ENCODE measurements at regions not wholly inside any gene's neighbourhood (a gene's known extent, or its start where the extent isn't known, plus 50 kb on each side); places are given as distances from the start of the nearest gene placed in this dataset.
"Not testable (repeated sequence)": the region's sequence is repeated elsewhere in the genome, so short reads cannot be mapped to it uniquely, and the experiment has no call there.

DNA sequence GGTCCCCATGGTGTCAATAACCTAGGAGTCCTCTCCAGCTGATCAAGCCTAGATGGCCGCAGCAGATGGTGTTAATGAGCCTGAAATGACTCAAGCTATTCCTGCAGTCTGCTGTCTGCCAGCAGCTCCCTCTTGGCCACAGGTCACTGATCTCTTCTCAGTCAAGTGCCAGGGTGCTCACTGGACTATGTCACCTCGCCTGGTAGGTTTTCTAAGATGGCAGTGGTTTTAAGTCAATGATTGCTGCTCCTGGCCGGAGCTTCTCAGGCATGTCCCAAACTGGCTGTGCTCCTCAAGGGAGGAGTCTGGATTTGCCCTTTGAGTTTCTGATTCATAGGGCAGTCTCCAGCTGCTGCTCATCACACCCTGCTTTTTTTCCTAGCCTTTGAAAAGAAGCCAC, 58.6 kb upstream of the SHISA6 start:
- DNase-seq (ENCODE audit: low spot score), result no peak

DNA sequence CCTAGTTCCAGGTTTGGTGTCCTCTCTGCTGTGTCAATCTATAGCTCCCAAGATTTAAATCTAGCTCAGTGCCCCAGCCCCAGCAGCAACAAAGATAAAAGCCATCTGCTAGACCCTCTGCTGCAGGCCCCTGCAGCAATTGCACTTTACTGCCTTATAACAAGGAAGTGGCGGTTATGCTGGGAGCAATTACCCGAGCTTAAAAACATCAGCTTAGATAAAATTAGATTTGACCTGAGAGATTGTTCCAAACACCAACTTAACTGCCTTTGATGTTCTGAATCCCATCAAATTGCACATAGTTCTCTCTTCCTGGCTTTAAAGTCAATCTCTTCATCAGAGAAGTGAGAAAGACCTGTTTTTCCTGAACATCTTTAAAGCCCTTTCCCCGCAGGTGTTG, 62.4 kb upstream of the SHISA6 start:
- DNase-seq (ENCODE audit: low spot score), result no peak

DNA sequence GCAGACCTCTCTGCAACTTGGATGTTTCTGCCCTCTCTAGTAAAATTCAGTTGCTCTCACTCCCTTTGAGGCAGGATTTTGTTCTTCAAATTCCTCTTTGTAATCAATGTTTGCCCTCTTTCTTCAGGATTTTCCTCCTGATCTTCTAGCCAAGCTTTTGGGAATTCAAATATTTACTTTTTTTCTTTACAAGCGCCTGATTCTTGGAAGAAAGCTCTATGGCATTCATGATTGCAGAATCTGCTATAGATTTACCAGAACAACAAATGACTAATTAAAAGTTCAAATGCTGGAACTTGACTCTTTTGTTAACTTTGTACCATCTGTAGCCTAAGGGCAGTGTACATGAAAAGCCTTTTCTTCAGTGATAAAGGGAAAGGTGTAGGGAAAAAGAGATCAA, 63.7 kb upstream of the SHISA6 start:
- DNase-seq (ENCODE audit: low spot score), result no peak

DNA sequence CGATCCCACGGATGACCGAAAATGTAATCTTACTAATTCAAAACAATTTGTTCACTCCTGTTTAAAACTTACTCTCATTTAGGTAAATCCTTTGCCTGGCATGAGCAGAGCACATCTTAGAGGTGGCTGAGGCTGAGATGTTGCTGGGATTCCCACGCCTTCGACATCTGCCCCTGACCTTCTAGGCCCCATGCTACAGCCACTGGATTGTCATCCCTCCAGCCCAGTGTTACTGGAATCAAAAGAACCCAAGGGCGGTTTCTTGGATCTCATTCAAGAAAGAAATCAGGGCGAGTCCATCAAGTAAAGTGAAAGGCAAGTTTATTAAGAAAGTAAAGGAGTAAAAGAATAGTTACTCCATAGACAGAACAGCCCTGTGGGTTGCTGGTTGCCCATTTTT, 64.5 kb upstream of the SHISA6 start:
- DNase-seq (ENCODE audit: low spot score), result no peak

DNA sequence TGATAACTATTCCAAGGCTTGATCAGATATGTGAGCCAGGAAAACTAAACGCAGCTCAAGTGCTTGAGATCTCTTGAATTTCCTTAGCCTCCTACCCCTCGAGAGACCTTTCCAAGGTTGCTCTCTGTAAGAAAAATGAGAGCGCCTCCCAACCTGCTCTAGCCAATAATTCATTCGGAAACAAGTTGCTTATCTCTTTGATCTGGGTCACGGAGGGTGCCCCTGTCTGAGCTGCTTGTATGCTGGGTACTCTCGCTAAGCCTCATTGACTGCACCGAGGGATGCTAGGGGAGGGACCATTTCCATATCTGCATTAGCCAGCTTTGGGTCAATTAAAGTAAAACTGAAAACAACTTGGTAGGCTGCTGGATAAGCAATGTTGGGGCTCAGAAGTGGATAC, 70.1 kb upstream of the SHISA6 start:
- DNase-seq (ENCODE audit: low spot score), result no peak

DNA sequence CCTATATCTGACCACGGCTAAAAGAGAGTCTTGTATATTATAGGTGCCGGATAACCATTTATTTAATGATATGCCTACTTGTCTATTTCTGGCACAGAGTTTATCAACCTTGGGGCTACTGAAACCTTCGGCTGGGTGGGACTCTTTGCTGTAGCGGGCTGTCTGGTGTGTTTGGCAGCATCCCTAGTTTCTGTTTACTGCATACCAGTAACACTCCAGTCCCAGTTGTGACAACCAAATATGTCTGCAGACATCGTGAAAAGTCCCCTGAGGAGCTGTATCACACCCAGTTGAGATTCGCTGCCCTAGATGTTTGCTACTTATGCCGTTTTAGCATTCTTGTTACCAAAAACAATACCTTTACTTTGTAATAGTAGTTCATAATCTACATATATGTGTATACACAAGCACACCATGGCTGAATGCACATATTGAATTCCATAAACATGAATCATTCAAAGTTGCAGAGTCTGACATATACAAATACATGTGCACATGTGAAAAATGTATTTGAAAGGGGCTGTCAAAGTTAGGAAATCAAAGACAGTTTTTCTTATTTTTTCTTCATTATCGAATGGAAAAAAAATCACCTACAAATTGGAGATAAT, 89.1 kb upstream of the SHISA6 start:
- DNase-seq (ENCODE audit: low spot score), result no peak

GRCh38 chr17:11150906-11151511, 90.0 kb upstream of the SHISA6 start:
- DNase-seq (ENCODE audit: low spot score), result not testable (repeated sequence)

GRCh38 chr17:11144358-11145233, 96.4 kb upstream of the SHISA6 start:
- DNase-seq (ENCODE audit: low spot score), result peak; percentile 21

GRCh38 chr17:11142231-11142630, 98.8 kb upstream of the SHISA6 start:
- DNase-seq (ENCODE audit: low spot score), result no peak

GRCh38 chr17:11140501-11140900, 100.5 kb upstream of the SHISA6 start:
- no peak for DNase-seq (ENCODE audit: low spot score)

DNA sequence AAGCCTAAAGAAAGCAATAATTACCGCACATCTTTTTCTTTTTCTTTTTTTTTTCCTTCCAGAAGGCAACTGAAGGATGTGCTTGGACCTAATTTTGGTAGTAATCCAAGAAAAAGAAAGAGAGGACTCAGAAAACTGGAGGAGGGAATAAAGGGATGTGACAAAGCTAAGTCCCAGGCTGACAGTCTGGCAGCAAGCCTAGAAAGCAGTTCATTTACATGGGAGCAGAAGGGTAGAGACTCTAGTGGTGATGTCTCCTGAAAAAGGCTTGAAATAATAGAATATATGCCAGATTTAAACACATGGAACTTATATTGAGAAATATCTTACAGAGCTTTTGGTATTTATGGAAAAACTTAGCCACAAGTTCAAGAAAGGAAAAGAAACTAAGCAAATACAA, 101.0 kb upstream of the SHISA6 start:
- DNase-seq (ENCODE audit: low spot score), result no peak

DNA sequence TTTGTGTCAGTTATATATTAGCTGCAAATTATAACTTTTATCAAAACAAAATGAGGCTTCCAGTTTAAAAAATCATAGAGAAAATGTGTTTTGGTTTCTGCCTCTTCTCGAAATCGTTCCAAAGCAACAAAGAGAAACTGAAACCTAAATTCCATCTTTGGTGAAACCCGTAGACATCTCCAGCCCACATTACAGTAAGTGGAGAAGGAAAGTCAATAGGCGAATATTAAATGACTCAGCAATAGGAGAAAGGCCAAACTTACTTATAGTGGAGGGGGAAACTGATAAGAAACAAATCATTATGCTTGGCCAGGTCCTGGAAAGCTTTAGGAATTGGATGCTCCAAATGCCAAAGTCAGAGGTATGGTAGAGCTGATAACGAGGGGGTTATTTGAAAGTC, 103.0 kb upstream of the SHISA6 start:
- no peak for DNase-seq (ENCODE audit: low spot score)

GRCh38 chr17:11135819-11136218, 105.2 kb upstream of the SHISA6 start:
- no peak for DNase-seq (ENCODE audit: low spot score)

DNA sequence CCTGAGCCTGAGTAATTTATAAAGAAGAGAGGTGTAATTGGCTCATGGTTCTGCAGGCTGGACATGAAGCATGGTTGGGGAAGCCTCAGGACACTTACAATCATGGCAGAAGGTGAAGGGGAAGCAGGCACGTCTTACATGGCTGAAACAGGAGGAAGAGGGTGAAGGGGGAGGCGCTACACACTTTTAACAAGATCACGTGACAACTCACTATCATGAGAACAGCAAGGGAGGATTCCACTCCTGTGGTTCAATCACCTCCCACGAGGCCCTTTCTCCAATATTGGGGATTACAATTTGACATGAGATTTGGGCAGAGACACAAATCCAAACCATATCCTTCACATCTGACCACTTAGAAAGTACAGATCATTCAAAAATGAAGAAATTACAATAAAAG, 110.6 kb upstream of the SHISA6 start:
- DNase-seq (ENCODE audit: low spot score), result no peak

DNA sequence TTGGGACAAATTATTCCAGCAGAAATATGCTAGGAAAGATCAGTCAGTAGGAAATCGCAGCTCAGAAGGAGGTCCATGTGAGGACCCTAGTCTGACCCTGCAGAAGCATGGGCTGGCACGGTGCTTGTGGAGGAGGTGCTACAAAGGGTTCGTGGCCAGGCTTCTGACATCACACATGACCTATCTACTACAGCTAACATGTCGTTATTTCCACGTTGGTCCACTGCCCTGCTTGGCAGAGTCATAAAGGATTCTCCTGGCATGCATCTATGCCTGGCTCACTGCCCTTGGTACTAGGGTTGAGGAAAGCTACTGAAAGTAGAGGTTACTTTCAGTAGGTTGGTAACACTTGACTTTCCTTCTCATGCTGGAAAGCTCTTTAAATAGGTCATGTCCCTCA, 118.1 kb upstream of the SHISA6 start:
- DNase-seq (ENCODE audit: low spot score), result no peak

DNA sequence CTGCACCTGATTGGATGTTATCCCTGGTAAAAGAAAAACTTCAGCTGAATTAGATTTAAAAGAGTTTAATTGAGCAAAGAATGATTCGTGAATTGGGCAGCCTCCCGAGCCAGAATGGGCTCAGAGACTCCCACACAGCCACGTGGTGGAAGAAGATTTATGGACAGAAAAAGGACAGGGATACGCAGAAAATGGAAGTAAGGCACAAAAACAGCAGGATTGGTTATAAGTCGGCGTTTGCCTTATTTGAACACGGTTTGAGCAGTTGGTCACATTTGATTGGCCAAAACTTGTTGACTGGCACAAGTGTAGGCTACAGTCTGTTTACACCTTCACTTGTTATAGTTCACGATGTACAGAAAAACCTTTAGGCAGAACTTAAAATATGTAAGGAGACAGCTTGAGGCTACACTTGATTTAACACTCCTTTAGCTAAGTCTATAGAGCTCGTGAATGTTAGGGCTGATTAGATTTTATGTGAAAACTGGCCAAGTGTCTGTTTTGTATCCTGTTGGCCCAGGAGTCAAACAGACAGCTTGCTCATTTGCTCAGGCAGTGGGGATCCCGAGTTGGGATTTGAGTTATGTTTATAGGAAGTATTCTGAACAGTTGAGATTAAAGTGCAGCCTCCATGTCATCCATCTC, 119.5 kb upstream of the SHISA6 start:
- DNase-seq (ENCODE audit: low spot score), result no peak

DNA sequence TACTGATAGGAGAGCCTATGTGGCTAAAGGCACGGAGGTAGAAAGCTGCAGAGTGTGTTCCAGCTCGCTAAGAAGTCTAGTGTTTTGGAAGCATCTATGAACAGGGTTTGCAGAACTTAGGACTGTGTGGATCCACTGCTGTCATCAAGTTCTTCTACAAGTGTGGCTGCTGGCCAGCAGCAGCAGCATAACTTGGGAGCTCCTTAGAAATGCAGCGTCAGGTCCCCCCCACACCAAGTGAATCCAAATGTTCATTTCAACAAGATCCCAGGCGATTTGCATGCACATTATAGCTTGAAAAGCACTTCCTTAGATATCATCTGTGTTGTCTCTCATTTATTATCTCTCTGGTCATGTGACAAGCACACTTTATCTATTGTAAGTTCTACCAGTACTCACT, 131.9 kb upstream of the SHISA6 start:
- no peak for DNase-seq (ENCODE audit: low spot score)

GRCh38 chr17:11105141-11105540, 135.9 kb upstream of the SHISA6 start:
- DNase-seq (ENCODE audit: low spot score), result no peak

DNA sequence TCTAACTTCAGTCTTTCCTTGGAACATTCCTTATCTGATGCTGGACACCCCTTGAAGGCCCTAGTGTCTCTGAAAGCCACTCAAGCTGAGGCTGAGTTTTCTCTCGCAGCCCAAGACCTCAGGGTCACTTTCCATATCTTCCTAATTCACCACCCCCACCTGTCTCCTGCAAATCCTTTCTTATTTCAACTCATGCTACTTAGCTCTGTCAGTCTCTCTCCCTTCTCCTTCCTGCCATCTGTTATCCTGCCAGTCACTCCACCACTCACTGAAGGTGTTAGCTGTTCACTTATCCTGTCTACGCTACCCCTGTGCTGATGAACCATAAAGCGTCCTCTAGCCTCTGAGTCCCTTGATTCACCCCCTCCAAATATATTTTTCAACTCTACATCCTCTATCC, 143.9 kb upstream of the SHISA6 start:
- no peak for DNase-seq (ENCODE audit: low spot score)

DNA sequence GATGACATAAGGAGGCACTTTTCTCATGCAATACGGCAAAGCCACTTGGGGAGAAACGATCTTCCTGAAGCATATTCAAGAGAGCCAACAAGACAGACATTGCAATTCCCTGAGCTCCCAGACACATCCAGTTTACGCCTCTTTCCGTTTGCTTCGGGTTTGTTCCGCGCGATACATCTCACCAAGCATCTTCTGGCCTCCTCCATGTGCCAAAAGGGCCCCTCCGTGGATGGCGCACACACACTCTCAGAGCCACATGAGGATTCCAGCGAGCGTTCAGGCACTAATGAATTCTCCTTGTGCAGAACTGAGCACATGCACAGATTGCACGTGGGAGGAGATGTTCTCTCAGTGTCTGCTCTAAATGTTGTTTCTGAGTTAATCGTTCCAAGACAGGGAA, 146.7 kb upstream of the SHISA6 start:
- DNase-seq (ENCODE audit: low spot score), result no peak

GRCh38 chr17:11086646-11087340, 154.2 kb upstream of the SHISA6 start:
- no peak for DNase-seq (ENCODE audit: low spot score)

DNA sequence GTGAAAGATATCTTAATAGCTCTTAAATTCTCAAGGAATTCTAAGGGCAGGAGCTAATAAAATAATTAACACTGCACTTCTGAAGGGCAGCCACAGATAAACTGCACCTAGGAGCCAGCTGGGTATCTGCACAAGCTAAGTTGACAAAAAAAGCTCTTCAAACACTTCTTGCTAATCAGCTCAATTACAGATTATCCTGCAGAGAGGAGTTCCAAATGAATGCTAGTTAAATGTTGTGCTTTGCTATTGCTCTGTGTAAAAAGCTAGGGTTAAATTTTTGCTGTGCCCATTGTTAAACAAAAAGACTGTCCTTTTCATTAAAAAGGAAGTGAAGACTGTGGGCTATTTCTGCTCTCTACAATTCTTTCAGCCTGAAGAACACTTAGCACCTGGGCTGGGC, 158.5 kb upstream of the SHISA6 start:
- no peak for DNase-seq (ENCODE audit: low spot score)

Measured in D341Med (cell line).